GM19043 (cell line): ENCODE measurements at regions not wholly inside any gene's neighbourhood (a gene's known extent, or its start where the extent isn't known, plus 50 kb on each side); places are given as distances from the start of the nearest gene placed in this dataset.

Experiments used
- ATAC-seq: cut with Tn5 transposase; IDR thresholded peaks from one replicate; pipeline ENCODE4 v1.9.1; 2021; ENCODE audit warnings: low read depth; ENCODE audit not compliant: unreplicated experiment

DNA sequence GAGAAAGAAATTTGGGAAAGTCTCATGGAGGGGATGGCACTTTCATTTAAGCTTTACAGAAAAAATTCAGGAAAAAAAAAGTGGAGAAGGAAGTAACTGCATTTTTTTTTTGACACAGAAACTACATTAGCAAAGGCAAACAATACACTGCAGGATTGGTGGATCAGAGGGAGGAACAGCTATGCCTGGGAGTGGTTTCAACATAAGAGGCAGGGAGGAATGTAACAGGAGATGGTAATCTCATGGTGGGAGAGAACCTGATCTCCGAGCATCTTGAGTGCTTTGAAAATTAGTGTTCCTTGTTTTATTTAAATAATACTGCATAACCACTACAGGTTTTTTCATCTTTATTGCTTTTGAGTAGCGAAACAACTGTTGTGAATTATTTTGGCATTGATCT lies 249.4 kb downstream of the FAM170A start:
- ATAC-seq, result no peak

DNA sequence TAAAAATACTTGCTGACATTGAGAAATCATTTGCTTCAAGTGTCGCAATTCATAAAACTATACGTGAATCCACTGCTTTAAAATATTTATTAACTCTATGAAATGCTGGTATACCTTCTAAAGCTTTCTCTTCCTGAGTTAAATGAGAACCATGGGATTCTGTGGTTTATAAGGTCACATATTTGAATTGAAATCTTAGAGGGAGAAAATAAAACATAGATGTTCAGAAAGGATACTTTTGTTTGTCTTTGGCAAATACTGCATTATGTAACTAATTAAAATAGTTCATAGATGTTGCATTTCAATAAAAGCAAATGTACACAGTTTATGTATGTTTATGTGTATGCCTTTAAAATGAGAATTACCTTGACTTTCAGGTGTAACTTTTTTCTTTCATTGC lies 250.1 kb downstream of the FAM170A start:
- ATAC-seq, result no peak

DNA sequence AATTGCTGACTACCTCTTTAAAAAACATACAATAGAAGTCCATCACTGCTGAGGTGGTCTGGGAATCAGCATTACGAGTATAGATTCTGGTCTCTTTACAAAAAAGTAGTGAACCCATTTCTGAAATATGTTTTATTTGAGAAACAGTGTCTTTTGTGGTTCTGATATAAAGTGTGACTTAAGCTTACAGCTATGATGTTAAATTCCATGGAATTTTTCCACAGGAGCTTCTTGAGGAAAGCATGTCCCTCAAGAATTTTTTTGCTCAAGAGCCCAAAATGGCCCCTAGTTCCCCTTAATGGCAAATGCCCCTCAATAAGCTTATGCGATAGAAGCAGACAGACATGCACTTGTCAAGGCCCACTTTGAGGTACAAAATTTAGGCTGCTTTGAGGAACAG lies 265.7 kb downstream of the FAM170A start:
- no peak for ATAC-seq

DNA sequence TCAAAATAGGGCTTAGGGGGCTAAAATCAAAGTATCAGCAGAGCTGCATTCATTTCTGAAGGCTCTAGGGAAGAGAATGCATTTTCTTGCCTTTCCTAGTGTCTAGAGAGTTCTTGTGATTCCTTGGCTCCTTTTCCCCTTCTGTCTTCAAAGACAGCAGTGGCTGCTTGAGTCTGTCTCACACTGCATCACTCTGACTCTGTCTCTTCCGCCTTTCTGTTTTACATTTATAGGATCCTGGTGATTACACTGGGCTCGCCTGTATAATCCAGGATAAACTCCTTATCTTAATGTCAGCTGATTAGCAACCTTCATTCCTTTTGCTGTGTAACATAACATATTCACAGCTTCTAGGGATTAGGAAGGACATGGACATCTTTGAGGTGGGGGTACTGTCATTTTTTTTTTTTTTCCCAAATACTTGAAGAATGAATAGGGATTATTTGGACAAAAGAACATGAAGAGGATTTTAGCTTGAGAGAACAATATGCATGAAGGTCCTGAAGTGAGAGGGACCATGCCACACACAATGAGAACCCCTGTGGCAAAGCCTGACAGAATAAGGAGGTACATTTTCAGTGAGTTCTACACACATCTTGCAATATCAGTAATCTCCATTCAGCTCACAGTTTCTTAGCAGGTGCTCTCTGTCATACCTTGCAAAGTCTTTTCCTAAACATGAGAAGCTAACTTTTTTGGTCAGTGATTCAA lies 267.6 kb downstream of the FAM170A start:
- no peak for ATAC-seq

DNA sequence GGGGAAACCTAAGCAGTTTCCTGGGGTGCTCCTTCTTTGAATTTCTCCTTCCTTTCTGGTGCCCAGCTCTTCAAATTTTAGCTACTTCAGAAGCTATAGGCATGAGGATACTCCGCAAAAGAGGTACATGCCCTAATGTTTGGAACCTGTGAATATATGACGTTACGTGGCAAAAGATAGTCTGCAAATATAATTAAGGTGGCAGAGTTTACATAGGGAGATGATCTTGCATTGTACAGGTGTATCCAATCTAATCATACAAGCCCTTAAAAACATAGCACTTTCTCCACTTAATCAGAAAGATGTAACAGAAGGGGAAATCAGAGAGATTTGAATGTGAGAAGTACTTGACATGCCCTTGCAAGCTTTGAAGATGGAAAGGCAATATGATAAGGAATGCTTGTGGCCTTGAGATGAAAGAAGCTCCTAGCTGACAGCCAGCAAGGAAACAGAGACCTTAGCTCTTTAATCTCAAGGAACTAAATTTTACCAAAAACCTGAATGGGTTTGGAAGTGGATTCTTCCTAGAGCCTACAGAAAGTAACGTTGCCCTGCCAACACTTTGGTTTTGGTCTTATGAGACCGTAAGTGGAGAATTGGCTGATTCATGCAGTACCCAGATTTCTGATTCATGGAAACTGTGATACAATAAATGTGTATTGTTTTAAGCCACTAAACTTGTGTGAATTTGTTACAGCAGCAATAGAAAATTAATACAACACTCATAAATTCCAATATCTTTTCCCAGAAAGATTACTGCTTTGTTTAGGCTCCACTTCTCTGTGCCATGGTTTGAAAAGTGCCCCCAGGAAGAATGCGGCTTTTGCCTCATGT lies 268.4 kb downstream of the FAM170A start:
- ATAC-seq, result no peak

DNA sequence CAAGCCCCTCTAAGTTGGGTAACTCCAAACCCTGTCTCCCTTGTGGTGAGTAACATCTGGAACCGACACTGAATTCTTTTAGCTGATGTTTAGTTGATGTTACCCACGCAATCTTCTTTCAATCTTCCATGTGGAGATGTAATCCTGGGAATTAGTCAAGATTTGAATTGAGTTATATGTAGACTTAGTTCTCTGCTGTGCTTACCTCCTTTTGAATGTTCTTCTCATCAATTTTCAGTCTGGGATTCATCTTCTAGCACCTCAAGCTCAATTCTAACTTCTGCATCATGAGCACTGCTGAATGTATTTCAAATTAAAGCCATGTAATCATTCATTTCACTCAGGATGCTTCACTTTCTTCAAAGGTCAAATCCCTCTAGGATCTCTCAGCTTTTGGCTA lies 270.6 kb downstream of the FAM170A start:
- no peak for ATAC-seq

DNA sequence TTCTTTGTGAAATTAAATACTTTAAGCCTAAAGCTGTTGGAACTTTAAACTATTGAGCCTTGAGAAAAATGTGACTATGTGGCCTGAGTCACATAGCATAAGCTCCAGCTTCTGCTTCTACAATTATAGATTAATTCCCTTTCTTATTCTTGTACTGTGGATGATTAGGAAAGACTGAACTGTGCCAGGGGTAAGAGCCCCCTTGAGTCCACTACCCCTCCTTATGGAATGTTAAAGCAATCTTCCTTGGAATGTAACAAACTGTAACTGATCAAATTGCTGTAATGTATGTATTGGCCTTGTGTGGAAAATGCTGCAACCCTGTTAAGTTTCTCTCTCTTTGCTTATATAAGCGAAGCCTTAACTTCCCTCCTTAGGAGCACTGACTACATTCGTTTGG lies 273.2 kb downstream of the FAM170A start:
- no peak for ATAC-seq

DNA sequence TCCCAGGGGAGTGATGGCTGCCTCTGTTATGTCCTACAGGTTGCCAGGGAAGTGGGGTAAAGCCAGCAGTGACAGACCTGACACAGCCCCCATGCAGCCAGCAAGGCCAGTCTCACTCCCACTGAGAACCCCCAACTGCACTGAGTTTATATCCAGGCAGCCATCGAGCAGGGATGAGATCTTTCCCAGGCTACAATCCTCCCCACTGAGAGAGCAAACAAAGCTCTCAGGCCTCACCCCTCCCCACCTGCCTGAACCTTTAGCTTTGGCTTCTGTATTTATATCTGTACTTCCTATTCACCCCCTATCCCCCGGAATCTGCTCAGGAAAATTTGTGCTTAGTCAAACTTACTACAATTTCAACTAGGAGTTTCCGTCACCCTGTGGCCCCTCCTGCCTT lies 284.1 kb downstream of the FAM170A start:
- ATAC-seq, result no peak

DNA sequence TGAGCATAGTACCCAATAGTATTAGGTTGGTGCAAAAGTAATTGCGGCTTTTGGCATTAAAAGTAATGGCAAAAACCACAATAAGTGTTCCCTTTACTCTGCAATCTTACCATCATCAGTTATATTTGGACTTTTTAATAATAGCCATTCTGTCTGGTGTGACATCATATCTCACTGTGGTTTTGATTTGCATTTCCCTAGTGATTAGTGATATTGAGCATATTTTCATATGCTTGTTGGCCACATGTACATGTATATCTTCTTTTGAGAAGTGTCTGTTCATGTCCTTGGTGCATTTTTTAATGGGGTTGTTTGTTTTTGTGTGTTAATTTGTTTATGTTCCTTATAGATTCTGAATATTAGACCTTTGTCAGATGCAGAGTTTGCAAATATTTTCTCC lies 289.9 kb downstream of the FAM170A start:
- ATAC-seq, result no peak

DNA sequence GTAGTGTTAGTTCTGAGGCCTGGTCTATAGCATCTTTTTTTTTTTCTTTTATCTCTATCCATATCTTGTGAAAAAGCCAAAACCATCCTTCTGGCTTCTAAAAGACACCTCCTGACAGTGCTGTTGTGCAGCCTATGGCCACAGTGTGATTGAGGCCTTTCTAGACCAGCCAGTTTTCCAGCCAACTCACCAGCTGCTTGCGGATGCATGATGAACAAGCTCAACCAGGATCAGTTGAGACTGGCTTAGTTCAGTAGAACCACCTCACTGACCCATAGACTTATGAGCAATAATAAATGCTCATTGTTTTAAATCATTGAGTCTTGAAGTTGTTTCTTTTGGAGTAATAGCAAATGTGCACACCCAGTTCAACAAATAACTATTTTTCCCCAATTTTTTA lies 296.9 kb downstream of the FAM170A start:
- no peak for ATAC-seq

DNA sequence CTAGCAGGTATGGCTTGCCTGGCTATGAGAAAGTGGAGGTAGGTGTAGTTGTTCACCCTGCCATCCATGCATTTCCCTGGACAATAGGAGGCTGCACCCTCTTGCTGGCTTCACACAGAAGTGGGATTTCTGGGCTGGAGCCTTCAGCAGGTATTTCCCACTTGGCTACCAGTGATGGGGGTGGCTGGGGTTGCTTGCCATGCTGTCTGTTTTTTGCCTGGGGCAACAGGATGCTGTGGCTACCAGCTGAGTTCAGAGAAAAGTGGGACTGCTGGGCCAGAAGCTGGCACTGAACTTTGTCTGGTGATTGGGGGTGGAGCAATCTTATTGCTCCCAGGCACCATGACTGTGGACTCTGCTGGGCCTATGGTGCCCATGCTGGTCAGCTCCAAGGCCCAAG lies 299.6 kb downstream of the FAM170A start:
- no peak for ATAC-seq

DNA sequence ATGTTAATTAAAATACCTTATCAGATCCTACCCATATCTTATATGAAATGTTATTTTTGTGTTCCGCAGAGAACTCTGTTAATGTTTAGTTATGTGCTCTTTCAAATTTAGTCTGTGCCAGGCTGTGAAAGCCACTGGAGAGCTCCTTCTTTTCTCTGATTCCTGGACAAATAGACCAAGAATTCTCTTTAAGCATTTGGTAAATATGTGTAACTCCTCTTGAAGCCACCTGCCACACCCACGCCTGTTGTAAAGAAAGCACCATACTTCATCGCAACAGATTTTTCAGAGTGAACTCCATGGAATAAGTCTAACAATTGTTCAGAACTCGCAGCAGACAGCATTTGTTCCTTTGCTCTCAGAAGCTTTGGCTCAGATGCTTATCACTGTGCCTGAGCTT lies 301.1 kb downstream of the FAM170A start:
- ATAC-seq, result no peak

DNA sequence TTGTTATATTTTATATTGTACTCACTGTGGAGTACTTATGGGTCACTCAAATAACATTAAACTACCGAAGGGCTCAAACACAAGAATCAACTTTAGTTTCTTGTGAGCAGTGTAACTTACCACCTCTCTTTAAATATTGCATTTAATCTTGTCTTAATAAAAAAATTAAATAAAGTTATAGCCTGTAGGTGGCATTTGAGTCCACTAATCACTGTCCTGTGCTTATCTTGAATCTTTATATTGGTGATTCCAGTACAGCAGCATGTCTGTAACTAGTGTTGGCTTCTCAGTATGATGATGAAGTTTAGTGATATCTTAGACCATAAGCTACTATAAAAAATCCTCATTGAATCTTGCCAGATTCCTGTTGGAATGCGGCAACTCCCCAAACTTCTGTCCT lies 313.8 kb downstream of the FAM170A start:
- ATAC-seq, result no peak

DNA sequence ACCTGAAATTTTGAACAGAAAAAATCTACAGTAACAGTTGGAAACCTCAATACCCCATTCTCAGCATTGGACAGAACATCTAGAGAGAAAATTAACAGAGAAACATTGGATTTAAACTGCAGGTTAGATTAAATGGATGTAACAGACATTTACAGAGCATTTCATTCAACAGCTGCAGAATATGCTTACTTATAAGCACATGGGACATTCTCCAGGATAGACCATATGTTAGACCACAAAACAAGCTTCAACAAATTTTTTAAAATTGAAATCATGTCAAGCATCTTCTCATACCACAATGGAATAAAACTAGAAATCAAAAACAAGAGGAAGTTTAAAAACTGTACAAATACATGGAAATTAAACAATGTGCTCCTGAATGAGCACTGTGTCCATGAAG lies 316.3 kb downstream of the FAM170A start:
- no peak for ATAC-seq

DNA sequence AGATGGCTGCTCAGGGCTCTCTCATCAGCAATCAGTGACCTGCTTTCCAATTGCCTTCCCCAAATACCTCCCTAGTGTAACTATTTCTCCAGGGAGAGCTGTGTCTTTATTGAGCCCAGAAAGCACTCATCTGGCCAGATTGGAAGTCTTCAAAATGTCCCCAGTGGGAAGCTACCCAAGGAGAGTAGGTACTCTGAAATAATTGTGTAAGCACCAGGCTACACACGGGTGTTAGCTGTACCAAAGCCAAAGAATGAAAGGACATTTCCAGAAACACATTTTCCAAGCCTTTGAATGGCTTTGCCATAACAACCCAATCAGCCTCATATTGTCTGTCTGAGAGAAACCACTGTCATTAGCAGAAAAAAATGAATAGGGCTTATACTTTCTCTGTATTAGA lies 318.8 kb downstream of the FAM170A start:
- ATAC-seq, result no peak

DNA sequence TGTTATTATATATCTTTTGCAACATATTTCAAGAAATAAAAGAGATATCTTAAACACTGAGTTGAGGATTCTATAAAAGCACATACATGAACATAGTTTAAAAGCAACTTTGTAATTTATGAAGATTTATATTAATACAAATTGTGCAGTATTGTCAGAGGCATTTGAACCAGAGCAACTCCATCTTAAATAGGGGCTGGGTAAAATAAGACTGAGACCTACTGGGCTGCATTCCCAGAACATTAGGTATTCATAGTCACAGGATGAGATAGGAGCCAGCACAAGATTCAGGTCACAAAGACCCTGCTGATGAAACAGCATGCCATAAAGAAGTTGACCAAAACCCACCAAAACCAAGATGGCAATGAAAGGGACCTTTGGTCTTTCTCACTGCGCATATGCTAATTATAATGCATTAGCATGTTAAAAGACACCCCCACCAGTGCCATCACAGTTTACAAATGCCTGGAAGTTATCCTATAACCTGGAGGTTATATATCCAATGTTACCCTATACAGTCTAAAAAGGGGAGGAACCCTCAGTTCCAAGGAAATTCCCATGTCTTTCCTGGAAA lies 320.2 kb downstream of the FAM170A start:
- no peak for ATAC-seq

DNA sequence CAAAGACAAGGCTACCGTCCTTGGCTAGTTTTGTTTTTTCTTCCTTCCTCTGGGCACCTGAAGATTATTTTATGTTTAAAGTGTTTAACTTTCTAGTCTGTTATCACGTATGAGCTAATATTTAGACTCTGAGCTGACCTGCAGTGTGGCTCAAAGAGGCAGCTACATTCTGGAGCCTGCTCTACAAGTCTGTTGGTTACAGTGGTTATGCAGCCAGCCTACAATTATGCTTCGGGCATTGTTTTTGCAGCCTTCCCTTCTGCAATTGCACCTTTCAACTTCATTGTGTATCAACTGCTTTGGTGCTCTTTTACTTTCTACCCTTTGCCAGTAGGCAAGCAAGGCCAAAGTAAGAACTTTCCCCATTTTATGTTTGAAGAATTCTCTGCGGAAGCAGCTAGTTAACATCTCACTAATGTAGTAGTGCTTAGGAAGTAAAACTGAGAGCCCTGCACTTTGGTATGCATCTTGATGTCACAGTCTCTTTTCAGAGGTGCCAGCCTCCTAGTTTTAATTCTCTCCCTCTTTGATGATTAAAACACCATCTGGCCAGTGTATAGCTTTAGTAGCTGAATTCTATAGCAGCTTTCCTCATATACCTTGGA lies 322.1 kb downstream of the FAM170A start:
- ATAC-seq, result no peak

DNA sequence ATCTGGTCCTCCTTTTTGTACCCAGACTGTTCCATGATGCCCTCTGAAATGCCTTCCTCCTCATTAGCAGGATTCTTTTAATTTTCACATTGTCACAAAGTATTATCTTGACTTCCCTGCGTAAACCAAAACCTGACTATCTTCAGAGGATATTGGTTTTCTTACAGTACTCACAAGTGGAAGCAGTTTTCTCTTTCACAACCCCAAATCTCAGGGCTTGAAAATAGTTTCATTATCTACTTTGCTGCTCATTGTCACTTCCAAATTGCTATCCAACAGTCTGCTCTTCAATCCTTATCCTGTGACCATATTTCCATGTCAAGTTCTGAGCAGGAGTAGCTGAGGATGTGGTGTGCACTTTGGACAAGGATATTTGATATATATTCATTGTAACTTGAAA lies 324.1 kb downstream of the FAM170A start:
- no peak for ATAC-seq

DNA sequence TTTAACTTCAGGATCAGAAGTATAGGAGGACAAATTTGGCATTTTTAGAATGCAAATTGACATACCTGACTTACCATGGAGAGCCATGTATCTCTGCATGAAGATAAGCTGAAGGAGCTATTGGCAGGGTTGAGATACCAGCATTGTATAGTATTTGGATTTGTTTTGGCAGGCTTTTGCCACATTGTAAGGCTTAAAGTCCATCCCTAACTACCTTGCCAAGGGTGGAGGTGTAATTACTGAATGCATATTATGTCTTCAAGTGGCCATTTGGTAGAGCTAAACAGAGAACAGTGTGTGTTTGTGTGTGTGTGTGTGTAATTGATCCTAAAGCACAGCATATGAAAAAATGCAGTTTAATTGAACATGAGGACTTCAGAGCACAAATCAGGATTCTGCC lies 324.7 kb downstream of the FAM170A start:
- no peak for ATAC-seq

DNA sequence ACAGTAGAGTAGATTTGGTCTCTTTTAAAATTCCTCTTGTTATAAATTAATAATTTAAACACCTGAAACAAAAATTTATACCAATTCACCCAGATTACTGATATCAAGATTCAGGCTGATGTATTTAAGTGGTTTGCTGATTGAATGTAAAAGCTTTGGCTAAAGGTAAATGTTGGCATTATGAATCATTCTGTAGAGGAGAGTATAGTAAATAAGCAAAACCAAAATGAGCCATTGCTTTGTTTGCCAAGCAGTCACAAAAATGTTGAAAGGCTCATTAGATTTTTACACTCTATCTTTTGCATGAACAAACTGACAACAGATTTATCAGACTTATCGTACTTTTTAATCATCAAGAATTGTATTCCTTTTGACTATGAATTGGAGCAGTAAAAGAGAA lies 332.6 kb downstream of the FAM170A start:
- no peak for ATAC-seq

DNA sequence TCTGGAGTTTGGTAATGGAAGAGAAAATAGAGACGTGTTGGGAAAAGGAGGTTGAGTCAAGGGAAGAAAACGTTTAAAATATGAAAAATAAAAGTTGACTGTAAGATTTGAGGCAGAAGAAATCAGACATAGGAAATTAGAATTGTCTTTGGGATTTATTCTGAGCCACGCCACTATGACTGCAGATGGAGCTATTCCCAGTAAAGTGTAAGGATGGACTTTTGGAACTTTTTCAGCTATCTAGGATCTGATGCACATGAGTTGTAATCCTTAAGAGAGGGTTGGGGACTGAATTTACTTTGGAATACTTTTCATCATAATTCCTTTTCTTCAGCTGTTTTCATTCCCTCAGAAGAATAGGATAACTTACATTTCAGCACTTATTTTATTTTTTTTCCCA lies 336.7 kb downstream of the FAM170A start:
- no peak for ATAC-seq
